Colonic mucosa (tissue), 4 donors: ENCODE measurements at regions not wholly inside any gene's neighbourhood (a gene's known extent, or its start where the extent isn't known, plus 50 kb on each side); places are given as distances from the start of the nearest gene placed in this dataset.
"Not testable (repeated sequence)": the region's sequence is repeated elsewhere in the genome, so short reads cannot be mapped to it uniquely, and the experiment has no call there.

Experiments used
- DNase-seq: peaks from one replicate; pipeline ENCODE4 v3.0.0-alpha.2; 2020
- H3K27ac ChIP-seq: fragments of 200-600 bp; one replicate; pipeline ENCODE4 v1.8.0; 2021
- H3K27me3 ChIP-seq: fragments of 200-600 bp; one replicate; pipeline ENCODE4 v1.8.0; 2021
- H3K36me3 ChIP-seq: fragments of 200-600 bp; one replicate; pipeline ENCODE4 v1.8.0; 2021
- H3K4me1 ChIP-seq: fragments of 200-600 bp; one replicate; pipeline ENCODE4 v1.8.0; 2021; ENCODE audit warnings: mild to moderate bottlenecking
- H3K4me3 ChIP-seq: fragments of 200-600 bp; one replicate; pipeline ENCODE4 v1.8.0; 2021
- H3K9ac ChIP-seq, 2 donors: one replicate each; pipeline ENCODE4 v1.7.0; 2013; ENCODE audit warnings: control low read depth in 2 of 2, low read depth in 2 of 2, low read length in 2 of 2
- H3K9me3 ChIP-seq: fragments of 200-600 bp; one replicate; pipeline ENCODE4 v1.8.0; 2021
- intact Hi-C: fragments of 100-400 bp; cut with DNase I; formaldehyde crosslinking; loops from one replicate; pipeline ENCODE4 v1.14.1; 2022
- TF ChIP-seq, protein P1 (sequence below): fragments of 200-600 bp; IDR thresholded peaks from one replicate; pipeline ENCODE4 v1.8.0; 2022; ENCODE audit warnings: antibody characterized with exemption, mild to moderate bottlenecking
- donor health status: healthy.
- donor health status: DM: no; HTN: no; CAD: no.
- donor health status: DM: no; HTN: no; CAD: no.

GRCh38 chr7:122248472-122248871 lies 56.1 kb downstream of the FEZF1 start:
- H3K9ac ChIP-seq, result no peak overlapping the region
- H3K27me3 ChIP-seq, result no peaks in the 10 kb centered on the region
- H3K4me1 ChIP-seq, result no peaks in the 10 kb centered on the region
- DNase-seq, result no peak
- TF ChIP-seq, protein P1, sequence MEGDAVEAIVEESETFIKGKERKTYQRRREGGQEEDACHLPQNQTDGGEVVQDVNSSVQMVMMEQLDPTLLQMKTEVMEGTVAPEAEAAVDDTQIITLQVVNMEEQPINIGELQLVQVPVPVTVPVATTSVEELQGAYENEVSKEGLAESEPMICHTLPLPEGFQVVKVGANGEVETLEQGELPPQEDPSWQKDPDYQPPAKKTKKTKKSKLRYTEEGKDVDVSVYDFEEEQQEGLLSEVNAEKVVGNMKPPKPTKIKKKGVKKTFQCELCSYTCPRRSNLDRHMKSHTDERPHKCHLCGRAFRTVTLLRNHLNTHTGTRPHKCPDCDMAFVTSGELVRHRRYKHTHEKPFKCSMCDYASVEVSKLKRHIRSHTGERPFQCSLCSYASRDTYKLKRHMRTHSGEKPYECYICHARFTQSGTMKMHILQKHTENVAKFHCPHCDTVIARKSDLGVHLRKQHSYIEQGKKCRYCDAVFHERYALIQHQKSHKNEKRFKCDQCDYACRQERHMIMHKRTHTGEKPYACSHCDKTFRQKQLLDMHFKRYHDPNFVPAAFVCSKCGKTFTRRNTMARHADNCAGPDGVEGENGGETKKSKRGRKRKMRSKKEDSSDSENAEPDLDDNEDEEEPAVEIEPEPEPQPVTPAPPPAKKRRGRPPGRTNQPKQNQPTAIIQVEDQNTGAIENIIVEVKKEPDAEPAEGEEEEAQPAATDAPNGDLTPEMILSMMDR, result no peak
- no peaks in the 10 kb centered on the region for H3K36me3 ChIP-seq
- H3K27ac ChIP-seq, result no peak overlapping the region
- H3K4me3 ChIP-seq, result no peak overlapping the region
- intact Hi-C loops, result no loop called here
- no peaks in the 10 kb centered on the region for H3K9me3 ChIP-seq

GRCh38 chr7:122238729-122239128 lies 65.8 kb downstream of the FEZF1 start:
- H3K36me3 ChIP-seq, H3K9me3 ChIP-seq, H3K27ac ChIP-seq, H3K4me3 ChIP-seq, H3K4me1 ChIP-seq, H3K27me3 ChIP-seq, H3K9ac ChIP-seq, intact Hi-C loops: not testable (repeated sequence)
- DNase-seq, result peak; percentile 43

DNA sequence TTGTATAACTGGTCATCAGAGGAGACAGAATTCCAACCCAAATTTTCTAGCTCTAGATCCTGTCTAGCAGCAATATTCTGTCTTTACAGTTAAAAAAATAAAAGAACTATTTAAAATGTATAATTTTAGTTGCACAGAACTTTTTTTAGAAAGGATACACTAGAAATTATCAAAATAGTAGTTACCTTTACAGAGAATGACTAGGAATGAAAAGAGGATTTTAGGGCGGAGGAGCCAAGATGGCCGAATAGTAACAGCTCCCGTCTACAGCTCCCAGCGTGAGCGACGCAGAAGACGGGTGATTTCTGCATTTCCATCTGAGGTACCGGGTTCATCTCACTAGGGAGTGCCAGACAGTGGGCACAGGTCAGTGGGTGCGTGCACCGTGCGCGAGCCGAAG lies 66.3 kb downstream of the FEZF1 start:
- H3K4me1 ChIP-seq, intact Hi-C loops, H3K9me3 ChIP-seq, H3K9ac ChIP-seq, H3K4me3 ChIP-seq, H3K27me3 ChIP-seq, DNase-seq, H3K27ac ChIP-seq, H3K36me3 ChIP-seq: not testable (repeated sequence)

GRCh38 chr7:122225874-122226273 lies 78.7 kb downstream of the FEZF1 start:
- Histone ChIP-seq H3K27me3 (no peaks in the 10 kb centered on the region), H3K9me3 (no peaks in the 10 kb centered on the region), H3K36me3 (no peaks in the 10 kb centered on the region), H3K9ac (no peak overlapping the region), H3K4me1 (no peaks in the 10 kb centered on the region), H3K27ac (no peak overlapping the region), H3K4me3 (no peak overlapping the region)
- TF ChIP-seq, protein P1, result no peak
- intact Hi-C loops, result no loop called here
- DNase-seq, result no peak

DNA sequence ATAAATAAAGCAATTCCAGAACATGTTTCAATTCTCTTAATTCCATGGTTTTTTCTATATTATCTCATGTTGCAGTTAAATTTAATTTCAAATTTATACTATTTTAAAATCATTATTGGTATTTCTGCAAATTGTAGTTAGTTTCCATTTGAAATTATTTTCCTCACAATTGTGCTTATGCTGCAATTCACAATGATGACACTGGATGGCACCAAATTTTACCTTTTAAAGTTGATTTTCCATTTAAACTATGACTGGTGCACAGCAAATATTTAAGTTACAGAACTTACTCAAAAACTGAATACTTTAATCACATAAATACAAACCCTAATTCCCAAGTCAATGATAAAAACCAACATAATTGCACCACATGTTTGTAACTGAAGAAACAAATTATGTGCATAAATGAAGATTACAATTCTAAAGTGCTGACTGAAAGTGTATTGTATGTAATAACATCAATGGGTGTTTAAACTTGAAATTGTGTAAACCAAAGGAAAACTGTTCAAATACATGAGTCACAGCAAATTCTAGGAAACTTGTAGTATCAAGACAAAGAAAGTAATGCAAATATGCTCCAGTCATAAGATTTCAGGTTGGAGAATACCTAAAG lies 75.3 kb upstream of the AASS start:
- Histone ChIP-seq H3K4me1 (no peaks in the 10 kb centered on the region), H3K27me3 (no peaks in the 10 kb centered on the region), H3K27ac (no peak overlapping the region), H3K9ac (no peak overlapping the region), H3K4me3 (no peak overlapping the region), H3K36me3 (no peaks in the 10 kb centered on the region), H3K9me3 (no peaks in the 10 kb centered on the region)
- intact Hi-C loops, result loop anchor here (5.0 to 10.0 kb wide), 2 partner anchors 313 to 935 kb away; no protein-coding TSS in a partner anchor
- TF ChIP-seq, protein P1, result peak; percentile 64
- no peak for DNase-seq

- DNase-seq, result no peak
- Histone ChIP-seq H3K36me3 (no peaks in the 10 kb centered on the region), H3K4me3 (no peak overlapping the region), H3K9me3 (no peaks in the 10 kb centered on the region), H3K27me3 (no peaks in the 10 kb centered on the region), H3K4me1 (no peaks in the 10 kb centered on the region), H3K27ac (no peak overlapping the region), H3K9ac (no peak overlapping the region)
- intact Hi-C loops, result loop anchor here (5.0 to 10.0 kb wide), 2 partner anchors 315 to 938 kb away; no protein-coding TSS in a partner anchor
- TF ChIP-seq, protein P1, result no peak
Observed at GRCh38 chr7:122217125-122217524, 73.1 kb upstream of the AASS start.
